NCI-H2029 (cell line): ENCODE measurements at regions not wholly inside any gene's neighbourhood (a gene's known extent, or its start where the extent isn't known, plus 50 kb on each side); places are given as distances from the start of the nearest gene placed in this dataset.

Experiments used
- DNase-seq: peaks from one replicate; lab custom pipeline; 2025; lab: John Stamatoyannopoulos, UW

- no peak for DNase-seq
These were observed 85.0 kb upstream of the KRR1 start for GRCh38 chr12:75596406-75596805.

DNA sequence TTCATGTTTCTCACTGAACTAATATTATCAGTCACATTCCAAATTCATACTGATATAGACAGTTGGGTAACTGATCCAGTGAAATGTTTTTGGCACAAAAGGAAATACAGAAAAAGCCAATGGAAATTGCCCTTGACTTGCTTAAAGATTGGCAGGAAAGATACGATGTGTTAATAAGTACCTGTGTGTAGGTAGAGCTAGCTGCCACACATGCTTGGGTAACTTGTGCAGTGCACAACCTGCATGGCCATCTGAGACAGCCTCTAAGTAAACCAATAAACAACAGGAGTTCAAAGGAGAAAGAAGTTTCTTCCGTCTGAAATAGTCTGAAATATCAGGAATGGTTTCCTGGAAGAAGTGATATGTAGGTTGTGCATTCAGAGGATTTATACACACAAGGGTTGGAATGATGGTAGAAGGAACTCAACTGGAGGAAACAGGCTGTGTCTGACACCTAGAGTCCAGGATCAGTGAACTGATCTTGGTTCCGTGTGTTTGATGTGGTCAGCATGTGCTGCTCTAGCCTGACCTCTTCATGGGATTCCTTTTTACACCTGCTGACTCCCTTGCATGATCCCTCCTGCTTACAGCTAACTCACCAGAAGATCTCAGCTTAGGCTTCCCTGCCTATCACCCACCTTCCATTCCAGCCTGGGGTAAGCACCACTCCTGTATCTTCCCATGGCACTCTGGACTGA lies 81.4 kb upstream of the KRR1 start:
- no peak for DNase-seq

DNA sequence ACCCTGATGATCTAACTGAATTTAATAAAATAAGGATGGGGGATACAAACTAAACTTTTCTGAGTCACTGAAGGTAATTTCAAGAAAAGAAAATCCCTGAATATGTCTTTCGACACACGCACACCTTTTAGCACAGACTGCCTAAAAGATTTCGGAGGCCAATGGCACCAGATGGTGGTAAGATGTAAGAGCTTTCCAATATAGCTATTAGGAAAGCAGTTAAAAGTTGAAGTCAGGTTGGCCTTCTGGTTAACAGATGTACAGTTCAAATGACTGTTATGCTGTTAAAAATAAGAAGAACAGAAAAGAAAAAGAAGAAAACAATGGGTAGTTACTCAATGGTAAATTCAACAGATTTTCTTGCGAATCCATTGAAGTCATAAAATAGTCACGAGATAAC lies 80.7 kb upstream of the KRR1 start:
- DNase-seq: no peak

DNA sequence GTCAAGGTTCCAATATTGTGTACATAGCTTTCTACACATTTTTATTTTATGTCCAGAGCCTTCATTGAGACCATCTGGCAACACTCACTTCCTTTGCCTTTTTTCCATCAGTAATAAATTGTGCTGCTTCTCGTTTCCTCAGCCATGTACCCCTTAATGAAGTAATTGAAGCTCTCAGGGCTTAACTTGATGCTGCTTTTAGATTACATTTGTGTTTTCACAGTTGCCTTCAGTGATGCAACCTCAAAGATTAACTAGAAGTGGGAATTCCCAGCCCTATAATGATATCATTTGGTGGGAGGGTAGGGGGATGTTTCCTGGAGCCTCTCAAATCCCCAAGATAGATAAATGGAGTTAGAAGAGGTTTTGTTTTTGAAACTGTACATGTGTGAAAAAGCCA lies 80.2 kb upstream of the KRR1 start:
- no peak for DNase-seq

GRCh38 chr12:75589801-75590200 lies 78.4 kb upstream of the KRR1 start:
- no peak for DNase-seq

DNA sequence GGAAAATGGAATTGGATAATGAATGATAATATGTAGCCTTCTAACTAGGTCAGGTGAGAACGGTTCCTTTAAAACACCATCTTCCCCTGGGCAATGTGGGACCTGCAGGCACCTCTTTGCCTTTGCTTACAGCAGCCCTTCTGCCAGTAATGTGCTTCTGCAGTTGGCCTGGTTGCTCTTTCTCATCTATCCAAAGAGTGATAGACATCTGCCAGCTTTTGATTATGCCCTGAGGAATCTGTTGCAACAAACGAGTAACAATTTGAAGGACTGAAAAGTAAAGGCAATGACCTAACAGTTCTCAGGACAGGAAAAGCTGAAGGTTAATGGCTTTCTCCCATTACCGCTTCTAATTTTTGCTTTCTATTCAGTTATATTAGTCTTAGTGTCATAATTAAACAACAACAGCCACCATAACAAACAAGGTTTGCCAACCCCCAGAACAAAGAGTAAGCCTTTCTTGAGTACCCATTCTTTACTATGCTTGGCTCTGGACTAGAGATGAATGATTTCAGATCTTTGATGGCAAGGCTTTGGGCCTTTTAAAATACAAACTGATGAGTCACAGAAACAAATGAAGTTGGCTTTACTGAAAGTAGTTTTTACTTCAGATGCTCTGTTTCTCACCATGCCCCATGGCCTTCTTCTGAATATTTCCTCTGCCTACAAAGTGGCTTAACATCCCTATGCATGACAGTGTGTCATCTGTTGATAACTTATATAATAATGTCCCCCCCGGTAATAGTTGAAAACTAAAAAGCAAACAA lies 76.1 kb upstream of the KRR1 start:
- DNase-seq: no peak

GRCh38 chr12:75585330-75585729 lies 73.9 kb upstream of the KRR1 start:
- DNase-seq: no peak

- no peak for DNase-seq
These were observed 71.9 kb upstream of the KRR1 start for GRCh38 chr12:75583355-75583754.

- DNase-seq: no peak
These were observed 70.1 kb upstream of the KRR1 start for GRCh38 chr12:75581515-75581914.

GRCh38 chr12:75579552-75579951 lies 68.1 kb upstream of the KRR1 start:
- no peak for DNase-seq

DNA sequence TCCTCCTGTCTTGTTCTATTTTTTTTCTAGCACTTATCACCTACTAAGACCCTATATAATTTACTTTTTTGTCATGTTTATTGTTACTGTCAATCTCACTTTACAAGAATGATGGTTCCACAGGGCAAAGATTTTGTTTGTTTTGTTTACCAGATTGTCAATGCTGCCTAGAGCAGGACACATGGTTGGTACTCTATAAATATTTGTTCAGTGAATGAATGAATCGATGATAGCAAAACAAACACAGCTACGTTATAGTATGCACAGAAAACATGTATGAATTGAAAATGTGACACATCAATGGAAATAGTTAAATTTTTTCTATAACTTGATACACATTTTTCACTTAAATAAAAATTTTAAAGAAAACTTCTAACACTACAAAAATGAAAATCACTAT lies 67.1 kb upstream of the KRR1 start:
- DNase-seq: peak; percentile 15

DNA sequence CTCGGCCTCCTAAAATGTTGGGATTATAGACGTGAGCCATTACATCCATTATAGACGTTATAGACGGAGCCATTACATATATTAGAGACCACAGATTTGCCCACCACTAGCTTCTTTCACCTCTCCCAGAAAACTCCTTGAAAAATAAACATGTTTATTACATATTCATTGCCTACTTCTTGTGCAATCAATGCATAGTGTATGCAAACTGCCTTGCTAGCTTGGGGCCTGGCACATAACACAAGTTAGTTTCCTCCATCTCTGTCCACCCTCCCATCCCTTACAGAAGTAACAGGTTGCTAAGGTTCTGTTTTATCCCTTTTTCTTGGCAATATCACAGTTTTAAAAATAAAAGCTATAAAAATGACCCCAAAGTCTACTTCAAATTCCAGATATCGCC lies 66.4 kb upstream of the KRR1 start:
- no peak for DNase-seq

DNA sequence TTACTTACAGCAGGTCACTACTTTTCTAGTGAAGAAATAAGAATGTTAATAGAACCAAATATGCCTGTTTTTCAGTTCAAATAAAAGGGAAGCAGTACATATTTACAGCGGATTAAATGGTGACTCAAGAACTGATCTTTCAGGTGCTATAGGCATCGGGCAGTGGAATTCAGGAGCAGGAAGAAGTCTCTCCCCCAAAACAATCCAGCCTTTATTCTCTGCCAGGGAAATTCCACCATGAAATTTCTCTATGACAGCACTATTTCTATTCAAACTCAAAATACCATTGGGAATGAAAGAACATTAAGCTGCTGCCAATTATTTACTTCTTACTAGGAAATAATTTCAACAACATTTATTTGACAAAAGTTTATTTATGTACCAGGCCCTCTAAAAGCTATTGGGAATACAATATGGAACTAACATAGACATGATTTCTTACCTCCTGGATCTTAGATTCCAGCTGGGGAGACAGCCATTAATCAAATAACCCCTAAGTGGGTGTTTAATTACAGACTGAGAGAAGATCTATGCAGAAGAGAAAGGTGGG lies 60.3 kb upstream of the KRR1 start:
- DNase-seq: no peak

- peak; percentile 17 for DNase-seq
These were observed 59.8 kb upstream of the KRR1 start for GRCh38 chr12:75571204-75571603.

DNA sequence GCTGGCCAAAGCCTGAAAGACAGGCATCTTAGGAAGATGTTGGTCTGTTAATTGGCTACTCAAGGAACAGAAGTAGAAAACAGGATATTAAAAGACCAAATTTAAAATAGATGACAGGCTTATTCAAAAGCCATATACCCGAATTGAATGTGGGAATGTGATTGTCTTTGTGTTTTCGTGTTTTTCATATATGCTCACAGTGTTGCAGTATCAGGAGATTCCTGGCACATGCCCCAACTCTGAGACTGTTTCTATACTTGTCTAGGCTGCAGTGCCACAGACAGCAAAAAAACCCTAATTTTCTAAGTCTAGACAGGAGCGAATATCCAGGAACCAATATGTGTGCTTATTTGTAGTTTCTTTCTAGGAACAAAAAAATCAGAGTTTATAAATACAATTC lies 57.4 kb upstream of the KRR1 start:
- no peak for DNase-seq

DNA sequence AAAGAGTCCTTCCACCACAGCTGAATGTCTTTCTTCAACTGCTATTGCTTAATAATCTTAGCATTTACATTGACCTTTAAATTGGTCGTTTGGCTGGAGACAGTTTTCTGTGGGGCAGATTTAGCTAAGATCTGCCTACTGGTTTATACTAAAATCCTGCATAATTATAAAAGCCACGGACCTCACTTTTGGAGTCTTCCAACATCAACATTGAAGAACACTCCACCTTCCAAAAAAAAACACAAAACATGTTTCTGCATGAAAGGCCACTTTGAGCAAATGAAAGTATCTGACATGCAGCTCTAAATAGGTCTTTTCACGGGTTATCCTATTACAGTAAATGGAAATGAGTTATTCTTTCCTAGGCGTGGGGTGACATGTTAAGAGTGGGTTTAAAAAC lies 57.0 kb upstream of the KRR1 start:
- no peak for DNase-seq

DNA sequence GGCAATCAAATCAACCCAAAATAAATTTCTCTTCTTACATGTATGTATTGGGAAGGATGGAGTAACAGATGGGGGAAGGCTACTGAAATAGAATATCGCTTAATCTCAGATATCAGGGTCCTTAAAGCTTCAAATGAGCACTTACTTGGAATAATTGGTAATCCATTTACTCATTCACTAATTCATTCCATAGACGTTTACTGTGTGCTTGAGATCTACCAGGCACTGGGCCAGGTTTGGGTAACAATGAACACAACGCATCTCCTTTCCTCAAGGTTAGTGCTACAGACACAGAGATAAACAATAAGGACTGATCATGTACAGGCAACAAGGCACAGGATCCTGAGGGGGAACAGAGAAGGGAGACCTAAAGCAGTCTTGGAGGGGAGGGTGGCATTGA lies 54.4 kb upstream of the KRR1 start:
- DNase-seq: no peak

GRCh38 chr12:75564852-75565251 lies 53.4 kb upstream of the KRR1 start:
- no peak for DNase-seq

DNA sequence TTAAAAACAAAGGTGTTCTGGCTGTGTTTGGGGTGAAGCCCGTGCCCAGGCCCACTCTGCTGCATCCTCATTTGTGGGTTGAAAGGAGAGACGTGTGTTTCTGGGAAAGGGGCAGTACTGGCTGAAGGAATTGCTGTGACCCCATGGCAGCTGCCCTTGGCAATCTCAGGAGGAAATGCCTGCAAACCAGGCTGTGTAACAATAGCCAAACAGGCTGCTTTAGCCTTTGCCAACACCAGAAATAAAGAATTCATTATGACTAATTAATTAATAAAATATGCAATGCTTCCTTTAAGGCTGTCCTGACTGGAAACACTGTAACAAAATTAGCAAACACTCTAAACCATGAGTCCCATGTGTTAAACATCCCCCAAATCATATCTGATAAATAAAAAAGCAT lies 53.0 kb upstream of the KRR1 start:
- DNase-seq: no peak

- DNase-seq: no peak
These were observed 51.9 kb upstream of the KRR1 start for GRCh38 chr12:75563351-75563750.

GRCh38 chr12:75561921-75562320 lies 50.5 kb upstream of the KRR1 start:
- DNase-seq: no peak
